ENCODE measurements at regions not wholly inside any gene's neighbourhood (a gene's known extent, or its start where the extent isn't known, plus 50 kb on each side); places are given as distances from the start of the nearest gene placed in this dataset.
"Not testable (repeated sequence)": the region's sequence is repeated elsewhere in the genome, so short reads cannot be mapped to it uniquely, and the experiment has no call there.

GRCh38 chr16:16910666-16911065, 531.7 kb downstream of the NPIPA7 start:
- H3K27ac ChIP-seq (ENCODE audit: low read depth, low read length): no peak overlapping the region
- H3K9ac ChIP-seq (ENCODE audit: low read depth, low read length): no peak overlapping the region
- no peaks in the 10 kb centered on the region for H3K36me3 ChIP-seq (ENCODE audit: control insufficient read depth, insufficient read depth, low read length)
- H3K4me3 ChIP-seq (ENCODE audit: low read depth, low read length): no peak overlapping the region
- H3K27me3 ChIP-seq (ENCODE audit: control insufficient read depth, insufficient read depth, low read length): no peaks in the 10 kb centered on the region
- no peaks in the 10 kb centered on the region for H3K4me1 ChIP-seq (ENCODE audit: control insufficient read depth, insufficient read depth, low read length)
- H3K9me3 ChIP-seq (ENCODE audit: control insufficient read depth, insufficient read depth, low read length): no peaks in the 10 kb centered on the region

GRCh38 chr16:16915771-16916170, 536.8 kb downstream of the NPIPA7 start:
- H3K4me1 ChIP-seq (ENCODE audit: control insufficient read depth, insufficient read depth, low read length): 0 out of 2 replicates have a peak, but pooled peaks cover 2% of the 10 kb centered on the region
- no peaks in the 10 kb centered on the region for H3K9me3 ChIP-seq (ENCODE audit: control insufficient read depth, insufficient read depth, low read length)
- no peak overlapping the region for H3K9ac ChIP-seq (ENCODE audit: low read depth, low read length)
- no peak overlapping the region for H3K4me3 ChIP-seq (ENCODE audit: low read depth, low read length)
- no peak overlapping the region for H3K27ac ChIP-seq (ENCODE audit: low read depth, low read length)
- H3K27me3 ChIP-seq (ENCODE audit: control insufficient read depth, insufficient read depth, low read length): no peaks in the 10 kb centered on the region
- no peaks in the 10 kb centered on the region for H3K36me3 ChIP-seq (ENCODE audit: control insufficient read depth, insufficient read depth, low read length)

- H3K9me3 ChIP-seq (ENCODE audit: control insufficient read depth, insufficient read depth, low read length): no peaks in the 10 kb centered on the region
- H3K4me1 ChIP-seq (ENCODE audit: control insufficient read depth, insufficient read depth, low read length): 0 out of 2 replicates have a peak, but pooled peaks cover 4% of the 10 kb centered on the region
- no peaks in the 10 kb centered on the region for H3K27me3 ChIP-seq (ENCODE audit: control insufficient read depth, insufficient read depth, low read length)
- no peak overlapping the region for H3K27ac ChIP-seq (ENCODE audit: low read depth, low read length)
- no peak overlapping the region for H3K4me3 ChIP-seq (ENCODE audit: low read depth, low read length)
- no peak overlapping the region for H3K9ac ChIP-seq (ENCODE audit: low read depth, low read length)
- no peaks in the 10 kb centered on the region for H3K36me3 ChIP-seq (ENCODE audit: control insufficient read depth, insufficient read depth, low read length)
These were observed 538.3 kb downstream of the NPIPA7 start for GRCh38 chr16:16917191-16917785.

GRCh38 chr16:16923479-16923878, 544.5 kb downstream of the NPIPA7 start:
- H3K27ac ChIP-seq (ENCODE audit: low read depth, low read length): no peak overlapping the region
- H3K27me3 ChIP-seq (ENCODE audit: control insufficient read depth, insufficient read depth, low read length): no peaks in the 10 kb centered on the region
- H3K9me3 ChIP-seq (ENCODE audit: control insufficient read depth, insufficient read depth, low read length): no peaks in the 10 kb centered on the region
- H3K36me3 ChIP-seq (ENCODE audit: control insufficient read depth, insufficient read depth, low read length): no peaks in the 10 kb centered on the region
- H3K9ac ChIP-seq (ENCODE audit: low read depth, low read length): no peak overlapping the region
- H3K4me3 ChIP-seq (ENCODE audit: low read depth, low read length): no peak overlapping the region
- H3K4me1 ChIP-seq (ENCODE audit: control insufficient read depth, insufficient read depth, low read length): 0 out of 2 replicates have a peak, but pooled peaks cover 4% of the 10 kb centered on the region

- Histone ChIP-seq H3K36me3 (ENCODE audit: control insufficient read depth, insufficient read depth, low read length) (no peaks in the 10 kb centered on the region), H3K9me3 (ENCODE audit: control insufficient read depth, insufficient read depth, low read length) (no peaks in the 10 kb centered on the region), H3K4me1 (ENCODE audit: control insufficient read depth, insufficient read depth, low read length) (0 out of 2 replicates have a peak, but pooled peaks cover 4% of the 10 kb centered on the region), H3K4me3 (ENCODE audit: low read depth, low read length) (no peak overlapping the region), H3K27me3 (ENCODE audit: control insufficient read depth, insufficient read depth, low read length) (no peaks in the 10 kb centered on the region), H3K9ac (ENCODE audit: low read depth, low read length) (no peak overlapping the region), H3K27ac (ENCODE audit: low read depth, low read length) (no peak overlapping the region)
These were observed 545.7 kb downstream of the NPIPA7 start for GRCh38 chr16:16924613-16925012.

GRCh38 chr16:16925432-16925831, 545.3 kb downstream of the XYLT1 start:
- Histone ChIP-seq H3K9ac (ENCODE audit: low read depth, low read length) (no peak overlapping the region), H3K36me3 (ENCODE audit: control insufficient read depth, insufficient read depth, low read length) (no peaks in the 10 kb centered on the region), H3K27me3 (ENCODE audit: control insufficient read depth, insufficient read depth, low read length) (no peaks in the 10 kb centered on the region), H3K27ac (ENCODE audit: low read depth, low read length) (no peak overlapping the region), H3K4me3 (ENCODE audit: low read depth, low read length) (no peak overlapping the region), H3K9me3 (ENCODE audit: control insufficient read depth, insufficient read depth, low read length) (no peaks in the 10 kb centered on the region), H3K4me1 (ENCODE audit: control insufficient read depth, insufficient read depth, low read length) (0 out of 2 replicates have a peak, but pooled peaks cover 4% of the 10 kb centered on the region)

- no peaks in the 10 kb centered on the region for H3K36me3 ChIP-seq (ENCODE audit: control insufficient read depth, insufficient read depth, low read length)
- H3K4me3 ChIP-seq (ENCODE audit: low read depth, low read length): no peak overlapping the region
- no peaks in the 10 kb centered on the region for H3K27me3 ChIP-seq (ENCODE audit: control insufficient read depth, insufficient read depth, low read length)
- H3K4me1 ChIP-seq (ENCODE audit: control insufficient read depth, insufficient read depth, low read length): no peaks in the 10 kb centered on the region
- H3K27ac ChIP-seq (ENCODE audit: low read depth, low read length): no peak overlapping the region
- no peak overlapping the region for H3K9ac ChIP-seq (ENCODE audit: low read depth, low read length)
- H3K9me3 ChIP-seq (ENCODE audit: control insufficient read depth, insufficient read depth, low read length): no peaks in the 10 kb centered on the region
These were observed 542.1 kb downstream of the XYLT1 start for GRCh38 chr16:16928532-16929109.

- Histone ChIP-seq H3K27ac (ENCODE audit: low read depth, low read length) (no peak overlapping the region), H3K4me3 (ENCODE audit: low read depth, low read length) (no peak overlapping the region), H3K9me3 (ENCODE audit: control insufficient read depth, insufficient read depth, low read length) (no peaks in the 10 kb centered on the region), H3K36me3 (ENCODE audit: control insufficient read depth, insufficient read depth, low read length) (no peaks in the 10 kb centered on the region), H3K9ac (ENCODE audit: low read depth, low read length) (no peak overlapping the region), H3K27me3 (ENCODE audit: control insufficient read depth, insufficient read depth, low read length) (no peaks in the 10 kb centered on the region), H3K4me1 (ENCODE audit: control insufficient read depth, insufficient read depth, low read length) (no peaks in the 10 kb centered on the region)
These were observed 540.3 kb downstream of the XYLT1 start for GRCh38 chr16:16930309-16931000.

- Histone ChIP-seq H3K4me3 (ENCODE audit: low read depth, low read length) (no peak overlapping the region), H3K27me3 (ENCODE audit: control insufficient read depth, insufficient read depth, low read length) (no peaks in the 10 kb centered on the region), H3K9ac (ENCODE audit: low read depth, low read length) (no peak overlapping the region), H3K36me3 (ENCODE audit: control insufficient read depth, insufficient read depth, low read length) (no peaks in the 10 kb centered on the region), H3K4me1 (ENCODE audit: control insufficient read depth, insufficient read depth, low read length) (no peaks in the 10 kb centered on the region), H3K27ac (ENCODE audit: low read depth, low read length) (no peak overlapping the region), H3K9me3 (ENCODE audit: control insufficient read depth, insufficient read depth, low read length) (no peaks in the 10 kb centered on the region)
These were observed 536.9 kb downstream of the XYLT1 start for GRCh38 chr16:16933861-16934260.

- Histone ChIP-seq H3K9me3 (ENCODE audit: control insufficient read depth, insufficient read depth, low read length) (no peaks in the 10 kb centered on the region), H3K36me3 (ENCODE audit: control insufficient read depth, insufficient read depth, low read length) (no peaks in the 10 kb centered on the region), H3K4me3 (ENCODE audit: low read depth, low read length) (no peak overlapping the region), H3K27ac (ENCODE audit: low read depth, low read length) (no peak overlapping the region), H3K4me1 (ENCODE audit: control insufficient read depth, insufficient read depth, low read length) (peaks cover 2% of the 10 kb centered on the region), H3K27me3 (ENCODE audit: control insufficient read depth, insufficient read depth, low read length) (no peaks in the 10 kb centered on the region), H3K9ac (ENCODE audit: low read depth, low read length) (no peak overlapping the region)
These were observed 536.1 kb downstream of the XYLT1 start for GRCh38 chr16:16934660-16935059.

GRCh38 chr16:16935909-16936308, 534.9 kb downstream of the XYLT1 start:
- peaks cover 15% of the 10 kb centered on the region for H3K4me1 ChIP-seq (ENCODE audit: control insufficient read depth, insufficient read depth, low read length)
- not testable (repeated sequence) for H3K27me3 ChIP-seq (ENCODE audit: control insufficient read depth, insufficient read depth, low read length); H3K9me3 ChIP-seq (ENCODE audit: control insufficient read depth, insufficient read depth, low read length); H3K9ac ChIP-seq (ENCODE audit: low read depth, low read length); H3K27ac ChIP-seq (ENCODE audit: low read depth, low read length); H3K4me3 ChIP-seq (ENCODE audit: low read depth, low read length); H3K36me3 ChIP-seq (ENCODE audit: control insufficient read depth, insufficient read depth, low read length)
